Upper lobe of left lung (tissue), 6 donors: ENCODE measurements at regions not wholly inside any gene's neighbourhood (a gene's known extent, or its start where the extent isn't known, plus 50 kb on each side); places are given as distances from the start of the nearest gene placed in this dataset.

Experiments
- ATAC-seq, 2 donors: fragments of 200-7000 bp; cut with Tn5 transposase; one replicate each; pipeline ENCODE4 v1.9.1; 2022; ENCODE audit warnings: mild to moderate bottlenecking in 2 of 2, moderate library complexity in 2 of 2; ENCODE audit not compliant: low FRiP score in 2 of 2
- DNase-seq, 2 donors: peaks; one replicate each; pipeline ENCODE4 v3.0.0-alpha.2; 2019 to 2020
- H3K27ac ChIP-seq, 4 donors: fragments of 200-600 bp; sonication (generic); one replicate each; pipeline ENCODE4 v1.5.1; 2016 to 2019
- H3K27me3 ChIP-seq, 4 donors: fragments of 200-600 bp; sonication (generic); one replicate each; pipeline ENCODE4 v1.5.1; 2017 to 2019
- H3K36me3 ChIP-seq, 4 donors: fragments of 200-600 bp; sonication (generic); one replicate each; pipeline ENCODE4 v1.5.1; 2016 to 2019
- H3K4me1 ChIP-seq, 4 donors: fragments of 200-600 bp; sonication (generic); one replicate each; pipeline ENCODE4 v1.5.1; 2018 to 2019
- H3K4me3 ChIP-seq, 4 donors: fragments of 200-600 bp; sonication (generic); one replicate each; pipeline ENCODE4 v1.5.1; 2017 to 2019; ENCODE audit warnings: mild to moderate bottlenecking in 2 of 4, moderate library complexity in 1 of 4
- H3K9me3 ChIP-seq, 4 donors: fragments of 200-600 bp; sonication (generic); one replicate each; pipeline ENCODE4 v1.5.1; 2018 to 2019
- CTCF ChIP-seq, 6 experiments: fragments of 450-650 bp in 4 of 6; fragments of 200-600 bp in 2 of 6; sonication (generic) in 2 of 6; IDR thresholded peaks; one replicate each; pipeline ENCODE4 v1.5.1; 2016 to 2019; ENCODE audit warnings: antibody characterized with exemption in 6 of 6
- EP300 ChIP-seq, 4 donors: sonication (generic); formaldehyde crosslinking; IDR thresholded peaks; one replicate each; pipeline ENCODE4 v1.5.1; 2017; ENCODE audit warnings: antibody characterized with exemption in 4 of 4, control low read depth in 2 of 4
- POLR2A ChIP-seq, 4 donors: fragments of 450-650 bp; IDR thresholded peaks; one replicate each; pipeline ENCODE4 v1.5.1; 2016 to 2017; ENCODE audit warnings: antibody characterized with exemption in 4 of 4, mild to moderate bottlenecking in 2 of 4
- POLR2AphosphoS5 ChIP-seq, 2 donors: sonication (generic); formaldehyde crosslinking; IDR thresholded peaks; one replicate each; pipeline ENCODE4 v1.5.1; 2017; ENCODE audit warnings: antibody characterized with exemption in 2 of 2
- WGBS, 2 donors: methylation state at CpG; one replicate each; pipeline ENCODE4 v1.1.5; 2017 to 2018; 5-methylcytosine and 5-hydroxymethylcytosine counted together
- donor health status: DM: no; HTN: no; CAD: no; lungs with moderate emphysema.
- donor health status: DM: no; HTN: yes; CAD: no; lungs with severe emphysema.

DNA sequence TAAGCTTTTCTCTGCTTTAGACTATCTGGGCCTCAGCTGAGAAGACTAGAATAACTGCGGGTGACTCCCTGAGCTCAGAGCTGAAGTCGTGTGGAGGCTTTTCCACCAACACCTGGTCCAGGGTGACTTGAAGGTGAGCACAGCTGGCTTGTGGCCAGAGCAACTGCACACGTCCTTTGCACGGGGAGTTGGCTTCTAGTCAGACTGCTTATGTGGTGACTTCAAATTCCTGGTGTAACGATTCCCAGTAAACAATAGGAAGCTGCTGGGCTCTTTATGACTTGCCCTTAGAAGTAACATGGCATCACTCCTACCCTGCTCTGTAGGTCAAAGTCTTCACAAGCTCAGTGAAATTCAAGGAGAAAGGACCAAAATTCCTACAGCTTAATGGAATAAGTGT is 800.6 kb upstream of the CDH6 start:
- DNase-seq (no peak), ATAC-seq (no peak)
- Histone ChIP-seq H3K36me3 (no peaks in the 10 kb centered on the region), H3K4me3 (no peak overlapping the region), H3K9me3 (no peaks in the 10 kb centered on the region), H3K4me1 (no peaks in the 10 kb centered on the region), H3K27me3 (no peaks in the 10 kb centered on the region), H3K27ac (no peak overlapping the region)
- 66 to 69% methylated on average over 3 to 5 of the region's 5 CpGs for WGBS, 2 donors
- TF ChIP-seq POLR2AphosphoS5 (IDR thresholded peaks at IDR 0.05) (no peak), POLR2A (IDR thresholded peaks at IDR 0.05) (no peak), CTCF (IDR thresholded peaks at IDR 0.05) (no peak), EP300 (IDR thresholded peaks at IDR 0.05) (no peak)

DNA sequence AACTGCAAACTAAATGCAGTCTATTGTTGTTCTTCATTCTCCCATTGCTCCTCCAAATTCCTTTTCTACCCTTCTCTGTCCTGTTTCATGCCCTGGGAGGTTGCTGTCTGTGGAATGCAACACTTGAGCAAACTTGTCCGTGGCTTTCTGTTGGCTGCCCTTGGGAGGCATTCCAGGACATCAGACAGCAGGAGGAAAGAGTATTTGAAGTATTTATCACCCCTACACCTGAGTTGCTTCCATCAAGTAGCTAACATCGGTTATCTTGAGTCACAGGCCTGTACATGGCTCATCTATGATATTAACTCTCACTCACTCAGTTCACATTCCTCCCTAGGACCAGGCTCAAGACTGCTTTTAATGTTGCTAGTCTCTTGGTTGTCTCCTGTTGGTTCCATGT is 803.4 kb upstream of the CDH6 start:
- ATAC-seq (no peak), DNase-seq (no peak)
- Histone ChIP-seq H3K4me1 (no peaks in the 10 kb centered on the region), H3K27me3 (no peaks in the 10 kb centered on the region), H3K9me3 (no peaks in the 10 kb centered on the region), H3K27ac (no peak overlapping the region), H3K4me3 (no peak overlapping the region), H3K36me3 (no peaks in the 10 kb centered on the region)
- TF ChIP-seq EP300 (IDR thresholded peaks at IDR 0.05), result no peak
- no peak for TF ChIP-seq CTCF (IDR thresholded peaks at IDR 0.05)
- TF ChIP-seq POLR2A (IDR thresholded peaks at IDR 0.05), result no peak
- 20 to 53% methylated on average over 2 of the region's 2 CpGs for WGBS, 2 donors

- Histone ChIP-seq H3K9me3 (no peaks in the 10 kb centered on the region), H3K4me3 (no peak overlapping the region), H3K27ac (no peak overlapping the region), H3K36me3 (no peaks in the 10 kb centered on the region), H3K4me1 (no peaks in the 10 kb centered on the region), H3K27me3 (no peaks in the 10 kb centered on the region)
- DNase-seq (no peak), ATAC-seq (no peak)
- WGBS, 2 donors, result 69 to 80% methylated on average over 3 of the region's 3 CpGs
- no peak for TF ChIP-seq POLR2AphosphoS5 (IDR thresholded peaks at IDR 0.05)
- TF ChIP-seq POLR2A (IDR thresholded peaks at IDR 0.05), result no peak
- TF ChIP-seq EP300 (IDR thresholded peaks at IDR 0.05), result no peak
- TF ChIP-seq CTCF (IDR thresholded peaks at IDR 0.05), result no peak
Measured at GRCh38 chr5:30387974-30388632, 805.4 kb upstream of the CDH6 start.

- H3K4me1 ChIP-seq, result no peaks in the 10 kb centered on the region
- H3K27me3 ChIP-seq, result no peaks in the 10 kb centered on the region
- H3K4me3 ChIP-seq, result no peak overlapping the region
- no peaks in the 10 kb centered on the region for H3K9me3 ChIP-seq
- DNase-seq (no peak), ATAC-seq (no peak)
- 86 to 92% methylated on average over 2 of the region's 2 CpGs for WGBS, 2 donors
- H3K27ac ChIP-seq, result no peak overlapping the region
- TF ChIP-seq CTCF (IDR thresholded peaks at IDR 0.05), result no peak
- TF ChIP-seq EP300 (IDR thresholded peaks at IDR 0.05), result no peak
- no peaks in the 10 kb centered on the region for H3K36me3 ChIP-seq
Measured at GRCh38 chr5:30385754-30386153, 807.7 kb upstream of the CDH6 start.

DNA sequence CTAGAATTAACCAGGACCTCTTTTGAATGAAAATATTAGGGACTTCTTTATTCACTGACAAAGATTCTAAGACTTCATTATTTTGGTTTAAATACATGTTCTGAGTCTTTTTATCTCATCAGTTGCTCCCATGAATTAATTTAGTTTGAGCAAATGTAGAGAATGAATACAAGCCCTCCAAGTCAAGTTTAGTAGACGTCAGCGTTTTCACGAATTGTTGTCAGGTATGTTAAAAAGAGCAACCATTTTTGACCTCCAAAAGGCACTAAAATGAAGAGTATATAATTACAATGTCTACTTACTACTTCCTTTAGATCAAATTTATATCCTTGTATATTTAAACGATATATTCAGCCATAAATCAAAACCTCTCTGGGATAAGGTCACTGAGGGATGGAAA is 809.3 kb upstream of the CDH6 start:
- no peaks in the 10 kb centered on the region for H3K27me3 ChIP-seq
- H3K36me3 ChIP-seq, result no peaks in the 10 kb centered on the region
- H3K4me3 ChIP-seq, result no peak overlapping the region
- no peak for ATAC-seq
- no peaks in the 10 kb centered on the region for H3K4me1 ChIP-seq
- 83 to 94% methylated on average over 4 of the region's 4 CpGs for WGBS, 2 donors
- TF ChIP-seq POLR2AphosphoS5 (IDR thresholded peaks at IDR 0.05), result no peak
- no peak for TF ChIP-seq CTCF (IDR thresholded peaks at IDR 0.05)
- no peak for TF ChIP-seq POLR2A (IDR thresholded peaks at IDR 0.05)
- no peak for TF ChIP-seq EP300 (IDR thresholded peaks at IDR 0.05)
- no peak overlapping the region for H3K27ac ChIP-seq
- H3K9me3 ChIP-seq, result no peaks in the 10 kb centered on the region
- DNase-seq, result no peak
